Right renal cortex interstitium (tissue), 3 donors: ENCODE measurements at regions not wholly inside any gene's neighbourhood (a gene's known extent, or its start where the extent isn't known, plus 50 kb on each side); places are given as distances from the start of the nearest gene placed in this dataset.

Experiments used
- DNase-seq, 3 donors: peaks; one replicate each; pipeline ENCODE4 v3.0.0-alpha.2; 2013; ENCODE audit warnings: low read depth in 3 of 3, low spot score in 2 of 3

DNA sequence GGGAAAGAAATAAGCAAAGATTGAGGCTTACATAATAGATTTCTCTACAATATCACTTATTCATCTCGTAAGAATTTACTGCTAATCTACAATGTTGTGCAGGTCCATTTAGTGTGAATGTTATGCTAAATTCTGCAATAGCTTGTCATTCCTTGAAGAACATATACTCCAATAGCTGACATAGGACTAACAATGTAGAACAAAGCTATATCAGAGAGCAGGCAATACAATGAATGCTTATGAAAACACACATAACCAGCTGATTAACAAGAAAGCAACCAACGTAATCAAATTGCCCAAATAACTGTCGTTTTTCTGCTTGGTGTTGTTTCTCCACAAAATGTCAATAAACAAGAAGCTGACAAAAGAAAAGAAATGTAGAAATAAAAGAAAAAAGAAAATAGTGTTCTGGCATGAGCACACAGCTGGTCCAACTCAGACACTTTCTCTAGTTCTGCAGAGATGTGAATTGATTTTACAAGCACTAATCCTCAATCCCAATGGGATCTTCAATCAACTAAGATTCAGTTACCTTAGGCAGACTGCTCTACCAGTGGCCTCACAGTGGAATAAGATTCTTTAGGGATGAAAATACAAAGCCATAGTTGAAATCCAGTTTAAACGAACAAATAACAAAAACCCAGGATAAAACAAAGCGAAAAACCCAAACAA, 1024.7 kb upstream of the PIK3C3 start:
- DNase-seq, result no peak

DNA sequence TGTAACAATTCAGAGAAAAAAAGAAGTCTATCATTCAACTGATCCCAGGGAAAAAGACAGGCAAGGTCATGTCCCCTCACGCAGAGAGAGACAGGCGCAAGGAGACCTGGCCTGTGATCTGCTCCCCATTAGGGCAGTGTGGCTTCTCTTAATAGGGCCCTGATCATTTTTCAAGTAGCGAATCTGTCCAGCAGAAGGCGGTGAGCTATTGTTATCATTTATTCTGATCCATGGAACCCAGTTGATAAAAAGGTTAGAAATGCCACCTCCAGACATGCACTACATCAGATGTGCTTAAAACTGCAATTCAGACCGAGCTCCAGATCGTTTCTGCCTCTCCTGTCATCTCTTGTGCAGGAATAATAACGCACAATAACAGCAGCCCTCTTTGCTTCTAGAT, 1025.6 kb upstream of the PIK3C3 start:
- no peak for DNase-seq

DNA sequence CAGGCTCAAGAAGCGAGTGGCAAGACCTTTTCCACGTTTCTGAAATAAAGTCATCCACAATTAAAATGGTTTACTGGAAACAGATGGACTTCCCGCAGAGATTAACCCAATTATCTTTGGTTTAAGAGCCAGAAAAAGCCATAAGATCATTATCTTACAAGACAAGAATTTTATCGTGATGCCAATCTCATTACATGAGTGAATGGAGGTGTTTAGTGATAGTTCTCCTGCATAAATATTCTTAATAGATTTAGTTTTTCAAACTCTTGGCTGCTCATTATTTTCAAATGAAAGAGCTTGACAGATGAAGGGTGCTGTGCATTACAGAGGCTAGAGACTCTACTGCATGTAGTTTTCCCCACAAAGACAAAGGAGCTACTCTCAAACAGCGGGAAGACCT, 1028.4 kb upstream of the PIK3C3 start:
- DNase-seq, result no peak

DNA sequence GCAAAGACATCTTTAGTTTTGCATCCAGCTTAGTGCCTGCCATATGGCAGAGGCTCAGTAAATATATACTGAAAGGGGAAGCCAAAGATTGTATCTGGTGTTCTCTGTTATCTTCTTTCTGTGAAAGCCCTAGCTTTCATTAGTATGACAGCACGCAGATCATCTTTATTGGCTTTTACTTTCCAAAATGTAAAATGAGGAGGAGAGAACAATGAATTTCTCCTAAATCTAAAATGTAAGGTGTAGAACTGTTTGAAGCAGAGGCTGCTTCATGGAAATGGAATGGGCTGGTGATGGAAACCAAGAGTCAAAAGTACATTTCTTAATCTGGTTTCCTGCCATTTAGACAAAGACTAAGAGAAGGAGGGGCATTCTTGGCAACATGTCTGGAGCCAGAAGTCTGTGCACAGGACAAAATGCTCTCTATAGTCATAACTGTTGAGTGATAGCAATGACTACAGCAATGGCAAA, 1029.9 kb upstream of the PIK3C3 start:
- no peak for DNase-seq

DNA sequence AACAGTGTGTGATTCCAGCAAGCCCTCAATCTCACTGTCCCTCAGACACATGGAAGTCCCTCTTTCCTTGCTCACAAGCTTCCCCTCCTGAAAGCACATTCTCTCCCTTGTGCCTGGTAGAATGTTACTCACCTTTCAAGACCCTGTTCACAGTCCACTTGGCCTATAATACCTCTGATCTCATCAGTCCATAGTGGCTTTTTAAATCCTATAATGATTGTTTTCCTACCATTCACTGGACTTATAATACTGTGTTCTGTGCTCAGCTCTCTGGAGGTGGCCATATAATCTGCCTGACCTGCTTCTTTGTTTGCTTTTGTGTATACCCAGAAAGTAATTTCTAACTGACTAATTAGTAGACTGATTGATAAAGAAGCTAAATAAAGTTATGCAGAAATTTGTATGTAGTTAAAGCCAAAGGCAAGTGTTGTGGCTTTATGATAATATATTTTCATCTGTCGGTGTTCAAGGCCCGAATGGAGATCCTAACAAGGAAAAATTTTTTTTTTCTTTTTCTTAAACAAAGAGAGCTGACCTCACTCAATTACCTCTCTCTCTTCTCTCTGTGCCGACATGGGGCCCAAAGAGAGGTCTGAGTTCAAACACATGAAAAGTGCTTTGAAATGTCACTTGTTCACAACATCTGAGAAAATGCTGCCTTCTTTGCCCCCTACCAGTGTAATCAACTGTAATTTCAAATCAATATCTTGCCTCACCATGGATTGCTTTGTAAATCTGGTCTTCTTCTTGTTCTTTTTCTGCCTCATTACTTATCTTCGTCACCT, 1033.0 kb upstream of the PIK3C3 start:
- DNase-seq, result no peak

DNA sequence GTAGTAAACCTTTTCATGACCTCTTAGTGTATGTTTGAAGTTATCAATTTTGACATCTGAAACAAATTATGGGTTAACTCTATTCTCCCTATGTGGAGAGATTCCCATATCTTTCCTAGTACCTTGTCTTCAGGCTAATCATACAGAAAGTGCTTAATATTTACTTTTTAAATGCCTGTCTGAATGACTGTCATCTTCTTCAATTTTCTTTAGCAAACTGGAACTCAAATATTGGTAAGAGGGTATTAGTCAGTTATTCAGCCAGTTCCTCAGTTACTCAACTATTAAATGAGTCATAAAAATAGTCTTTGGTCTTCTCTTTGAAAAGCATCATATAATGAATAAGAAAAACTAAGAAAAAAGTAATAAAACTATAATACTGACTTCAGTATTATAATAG, 1038.0 kb upstream of the PIK3C3 start:
- no peak for DNase-seq

DNA sequence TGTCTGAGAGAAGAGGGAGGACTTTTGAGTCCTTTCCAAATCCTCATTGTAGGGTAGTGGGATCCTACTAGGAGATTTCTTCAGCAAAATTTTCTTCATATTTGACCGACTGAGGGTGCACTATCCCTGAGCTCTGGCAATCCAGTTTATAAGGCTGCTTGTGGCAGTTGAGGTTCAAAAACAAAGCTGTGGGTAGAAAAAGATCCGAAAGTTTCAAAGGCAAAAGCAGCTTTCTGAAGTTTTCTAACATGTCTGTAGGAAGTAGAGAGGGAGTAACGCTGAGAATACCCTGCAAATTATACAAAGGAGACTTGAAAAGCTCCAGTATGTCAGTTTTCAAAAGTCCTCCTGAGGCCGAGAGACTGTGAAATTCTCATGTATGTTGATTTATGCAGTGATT, 1039.3 kb upstream of the PIK3C3 start:
- DNase-seq, result no peak

DNA sequence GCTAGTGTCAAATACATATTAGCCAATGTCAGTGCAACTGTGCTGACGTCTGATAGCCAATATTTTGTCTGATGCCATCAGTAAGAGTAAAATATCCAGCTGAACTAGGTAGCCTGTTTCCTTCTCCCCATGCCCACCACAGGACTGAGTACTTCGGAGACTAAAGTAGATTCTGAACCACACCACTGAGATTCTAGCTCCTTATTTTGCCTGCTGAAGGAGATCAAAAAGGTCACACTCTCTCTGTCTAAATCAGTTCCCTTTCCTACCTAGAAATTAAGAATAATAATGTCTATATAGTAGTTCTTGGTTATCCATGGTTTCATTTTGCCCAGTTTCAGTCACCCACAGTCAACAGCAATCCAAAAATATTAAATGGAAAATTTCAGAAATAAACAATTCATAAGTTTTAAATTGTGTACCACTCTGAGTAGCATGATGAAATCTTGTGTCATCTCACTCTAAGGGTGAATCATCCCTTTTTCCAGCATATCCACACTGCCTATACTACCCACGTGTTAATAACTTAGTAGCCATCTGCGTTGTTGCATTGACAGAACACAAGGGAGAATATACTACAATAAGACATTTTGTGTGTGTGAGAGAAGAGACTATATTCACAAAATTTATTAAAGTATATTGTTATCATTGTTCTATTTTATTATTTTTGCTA, 1043.3 kb upstream of the PIK3C3 start:
- DNase-seq, result no peak

DNA sequence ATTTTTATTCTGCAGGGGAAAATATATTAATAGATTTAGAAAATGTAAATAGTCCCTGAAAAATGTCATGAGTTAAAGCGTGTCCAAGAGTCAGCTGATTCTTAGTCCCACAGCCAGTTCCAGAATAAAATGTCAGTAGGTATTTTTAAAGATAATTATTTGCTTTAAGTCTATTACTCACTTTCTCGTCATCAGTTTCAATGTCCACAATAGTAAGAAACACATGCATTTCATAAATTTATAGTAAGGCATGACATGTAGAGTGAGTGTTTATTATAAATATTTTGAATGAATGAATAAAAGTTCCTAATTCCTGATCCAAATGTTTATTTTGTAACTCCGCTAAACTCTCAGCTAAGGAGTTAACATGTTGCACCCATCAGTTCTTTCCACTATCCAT, 1044.0 kb upstream of the PIK3C3 start:
- DNase-seq, result no peak

DNA sequence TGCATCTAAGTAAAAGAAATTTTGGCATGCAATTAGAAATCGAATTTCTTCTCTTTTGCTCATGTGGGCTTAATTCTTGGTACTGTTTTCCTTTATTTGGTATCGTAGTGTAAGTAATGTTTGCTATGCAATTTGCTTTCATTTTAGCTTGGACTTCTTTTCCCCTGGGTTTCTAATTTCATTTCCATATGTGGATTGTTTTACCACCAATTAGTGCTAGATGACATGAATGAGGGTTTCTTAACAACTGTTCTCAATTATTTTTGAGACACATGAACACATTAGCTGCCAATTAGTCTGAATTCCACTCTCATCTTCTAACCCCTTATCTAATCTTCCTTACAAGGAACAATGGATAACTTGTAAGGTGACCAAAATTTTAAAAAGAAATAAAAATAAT, 1047.2 kb upstream of the PIK3C3 start:
- DNase-seq, result no peak

DNA sequence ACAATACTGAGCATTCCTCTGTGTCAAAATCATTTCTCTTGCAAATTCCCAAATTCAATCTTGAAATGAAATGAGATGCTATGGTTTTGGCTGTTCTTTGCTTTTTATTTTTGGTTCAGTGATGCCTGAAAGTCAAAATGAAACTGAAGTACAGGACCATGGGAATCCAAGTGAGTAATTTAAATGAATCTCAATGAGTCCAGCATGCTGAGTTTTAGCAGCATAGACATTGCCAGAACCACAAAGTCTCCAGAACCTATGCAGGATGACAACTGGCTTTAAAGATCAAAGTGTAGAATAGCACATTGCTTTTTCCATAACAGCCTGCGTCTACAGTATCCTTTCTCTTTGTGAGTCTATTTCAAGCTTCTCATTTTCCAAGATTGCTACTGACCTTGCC, 1050.7 kb upstream of the PIK3C3 start:
- DNase-seq, result peak in 1 of 3 donors; percentile 1

DNA sequence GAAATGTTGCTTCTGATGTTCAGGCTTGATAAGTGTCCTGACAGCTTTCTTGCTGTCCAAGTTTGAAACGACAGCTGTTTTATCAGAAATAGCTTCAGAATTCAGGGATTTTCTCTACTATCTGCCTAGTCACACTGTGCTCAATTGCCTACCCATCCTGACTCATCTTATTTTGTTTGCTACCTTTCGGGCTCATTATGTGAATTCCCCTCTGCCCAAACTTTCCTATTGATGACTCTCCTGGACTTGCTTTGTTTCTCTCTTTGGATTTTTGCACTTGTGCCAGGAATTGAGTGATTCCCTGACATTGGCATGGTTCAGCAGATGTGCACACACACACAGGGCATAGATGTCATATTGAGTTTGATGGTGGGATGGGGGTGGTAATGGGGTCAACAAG, 1052.6 kb upstream of the PIK3C3 start:
- no peak for DNase-seq

DNA sequence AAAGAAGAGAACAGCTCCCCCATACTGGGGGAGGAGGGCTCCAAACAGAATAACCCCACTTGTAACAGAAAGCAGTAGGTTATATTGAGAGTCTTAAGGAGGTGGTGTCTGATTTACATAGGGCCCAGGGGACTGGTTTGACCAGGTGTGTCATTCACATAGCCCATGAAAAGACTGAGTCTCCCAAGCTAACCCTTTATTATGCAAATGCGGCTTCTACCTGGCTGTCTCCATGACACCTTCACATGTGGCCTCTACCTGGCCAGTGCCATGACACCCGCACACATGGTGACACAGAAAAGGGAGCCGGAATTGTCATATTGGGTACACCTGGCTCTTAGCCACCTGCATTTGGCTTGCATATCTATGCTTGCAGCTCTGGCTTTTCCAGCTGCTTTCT, 1057.2 kb upstream of the PIK3C3 start:
- DNase-seq, result no peak

DNA sequence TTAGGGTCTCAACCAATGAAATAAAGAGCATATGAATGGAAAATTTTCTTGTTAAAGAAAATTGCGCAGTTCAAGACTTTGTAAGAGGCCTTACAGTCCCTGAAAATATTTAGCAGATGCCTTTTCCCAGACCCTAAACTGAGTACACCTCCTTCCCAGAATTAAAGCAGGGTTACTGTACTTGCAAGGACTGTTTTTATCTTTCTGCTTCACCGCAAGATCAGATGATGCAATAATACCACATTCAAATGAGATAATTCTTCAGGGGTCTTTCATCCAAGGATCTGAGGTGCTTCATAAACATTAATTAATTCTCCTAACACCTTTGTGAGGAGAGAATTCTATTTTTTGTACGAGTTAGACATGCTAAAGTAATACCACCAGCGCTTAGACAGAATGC, 1071.8 kb upstream of the PIK3C3 start:
- DNase-seq, result no peak

DNA sequence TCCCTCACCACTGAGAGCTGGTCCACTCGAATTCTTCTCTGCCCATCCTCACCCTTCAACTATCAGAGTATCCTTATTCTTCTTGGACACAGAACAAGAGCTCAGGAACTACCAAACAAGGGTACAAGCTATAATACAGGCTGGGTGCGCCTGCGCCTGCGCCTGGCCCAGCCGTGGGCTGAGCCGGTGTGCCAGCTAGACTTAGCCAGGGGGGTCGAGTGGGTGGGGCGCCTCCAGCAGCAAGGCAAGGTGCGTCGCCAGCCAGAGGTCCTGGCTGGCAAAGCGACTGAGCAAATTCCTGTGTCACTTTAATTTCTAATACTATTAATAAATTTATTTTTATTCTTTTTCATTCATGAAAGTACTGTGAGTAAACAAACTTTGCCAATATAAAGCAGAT, 1072.6 kb upstream of the PIK3C3 start:
- no peak for DNase-seq

DNA sequence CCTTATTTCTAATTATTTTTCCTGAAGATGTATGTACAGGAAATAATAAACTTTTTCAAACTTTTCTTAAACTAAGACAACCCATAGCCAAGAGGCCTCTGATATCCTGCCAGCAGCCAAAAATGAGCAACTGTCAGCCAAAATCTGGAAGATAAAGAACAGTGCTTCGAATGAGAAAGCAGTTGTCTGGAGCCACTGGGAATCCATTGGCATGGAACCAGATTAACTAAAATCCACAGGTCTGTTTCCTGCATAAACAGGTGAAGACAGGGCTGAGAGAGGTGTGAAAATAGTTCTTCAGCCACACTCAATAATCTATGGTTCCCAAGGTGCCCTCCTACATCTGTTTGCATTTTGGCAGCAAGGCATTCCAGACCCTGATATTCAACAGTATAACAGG, 1076.7 kb upstream of the PIK3C3 start:
- DNase-seq, result no peak

DNA sequence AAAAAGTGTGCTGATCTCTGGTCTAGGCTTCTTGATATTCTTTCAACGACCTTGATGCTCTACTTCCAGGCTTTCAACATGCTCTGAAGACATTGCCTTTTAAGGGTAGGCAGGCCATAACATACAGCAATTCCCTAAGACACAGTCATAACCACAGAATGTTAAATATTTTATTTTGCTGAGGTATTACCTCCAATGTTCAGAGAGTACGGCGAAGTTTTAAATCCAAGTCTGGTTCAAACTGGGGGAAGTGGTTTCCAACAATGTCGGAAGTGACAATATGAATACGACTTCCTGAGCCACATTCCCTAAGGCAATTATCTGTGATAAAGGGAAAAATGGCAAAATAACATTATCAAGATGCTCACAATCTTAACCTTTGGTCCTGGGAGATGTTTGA, 1077.9 kb upstream of the PIK3C3 start:
- no peak for DNase-seq

DNA sequence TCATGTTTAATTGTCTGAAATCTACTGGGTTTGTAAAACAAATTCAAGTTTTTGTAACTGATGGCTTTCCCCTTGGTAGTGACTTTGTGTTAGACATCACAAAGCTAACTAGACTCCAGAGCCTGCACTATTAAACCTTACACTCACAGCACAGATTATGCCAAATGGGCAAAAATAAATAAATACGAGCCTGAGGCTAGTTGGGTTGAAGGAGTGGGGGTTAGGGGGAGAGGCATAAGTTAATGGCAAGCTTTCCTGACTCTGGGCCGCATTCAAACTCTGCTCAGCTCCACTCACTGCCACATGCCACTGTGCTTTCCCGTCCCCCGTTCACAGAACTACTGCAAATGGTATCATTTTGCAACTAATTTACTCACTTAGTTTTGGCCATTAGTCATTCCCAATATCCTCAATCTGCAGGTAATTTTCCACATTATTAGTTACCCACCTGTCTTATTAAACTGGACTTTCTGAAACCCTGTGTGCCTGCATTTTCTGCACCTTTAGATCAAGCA, 1079.9 kb upstream of the PIK3C3 start:
- no peak for DNase-seq

DNA sequence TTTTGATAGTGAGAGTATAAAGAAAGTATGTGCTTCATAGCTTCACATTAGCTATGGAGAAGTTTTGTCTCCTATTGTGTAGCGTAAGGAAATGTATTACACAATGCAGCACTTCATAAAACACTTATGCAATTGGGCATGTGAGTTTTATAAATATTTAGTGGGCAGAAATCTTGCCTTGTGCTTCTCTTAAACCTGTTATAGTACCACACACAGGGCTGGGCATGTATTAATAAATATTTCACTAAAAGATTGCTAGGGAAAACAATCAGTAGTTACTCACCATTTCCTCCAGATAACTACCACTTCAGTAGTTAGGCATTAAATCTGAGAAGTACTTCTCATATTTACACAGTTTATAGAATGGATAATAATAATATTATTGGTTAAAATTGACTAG, 1080.8 kb upstream of the PIK3C3 start:
- DNase-seq, result no peak

DNA sequence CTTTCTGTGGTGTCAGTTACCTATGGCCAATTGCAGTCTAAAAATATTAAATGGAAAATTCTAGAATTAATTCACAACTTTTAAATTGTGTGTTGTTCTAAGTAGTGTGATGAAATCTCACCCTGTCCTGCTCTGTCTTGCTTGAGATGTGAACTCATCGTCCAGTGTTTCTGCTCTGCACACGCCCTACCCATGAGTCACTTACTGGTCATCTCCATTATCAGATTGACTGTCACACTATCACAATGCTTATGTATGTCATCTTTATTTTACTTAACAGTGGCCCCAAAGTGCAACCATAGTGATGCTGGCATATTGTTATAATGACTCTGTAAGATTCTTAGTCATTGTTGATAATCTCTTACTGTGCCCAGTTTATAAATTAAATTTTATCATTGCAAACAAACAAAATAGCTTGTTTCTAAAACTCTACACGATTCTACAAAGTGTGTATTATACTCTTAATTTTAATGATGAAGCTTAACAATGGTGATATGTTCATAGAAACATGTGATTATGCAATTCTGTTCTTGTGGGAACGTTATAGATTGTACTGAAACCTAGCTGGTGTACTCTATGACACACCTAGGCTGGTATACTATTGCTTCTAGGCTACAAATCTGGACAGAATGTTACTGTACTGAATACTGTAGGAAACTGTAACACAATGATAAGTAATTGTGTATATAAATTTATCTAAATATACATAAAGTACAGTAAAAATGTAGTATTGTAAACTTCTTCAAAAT, 1086.8 kb upstream of the PIK3C3 start:
- DNase-seq, result no peak

DNA sequence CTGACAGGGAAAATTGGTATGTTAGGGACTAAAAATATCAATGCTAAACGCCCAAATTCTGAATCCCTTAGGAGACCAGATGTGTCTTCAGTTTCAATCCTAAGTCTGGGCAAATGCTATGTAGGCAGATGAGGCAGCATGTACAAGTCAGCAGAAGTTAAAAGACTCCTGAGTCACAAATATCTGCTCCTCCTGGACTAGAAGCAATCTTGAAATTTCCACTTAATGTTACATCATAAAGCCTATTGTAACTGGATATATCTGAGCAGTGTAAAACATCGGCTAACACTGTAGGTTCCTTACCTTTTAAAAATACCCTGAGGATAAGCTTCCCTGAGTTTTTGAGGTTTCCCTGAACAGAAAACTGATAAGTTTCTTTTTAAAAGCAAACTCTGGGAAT, 1087.6 kb upstream of the PIK3C3 start:
- DNase-seq, result no peak
